Duodenal mucosa (tissue), 2 donors: ENCODE measurements at regions not wholly inside any gene's neighbourhood (a gene's known extent, or its start where the extent isn't known, plus 50 kb on each side); places are given as distances from the start of the nearest gene placed in this dataset.

Source experiments
- H3K27ac ChIP-seq: one replicate; pipeline ENCODE4 v1.7.0; 2013; ENCODE audit warnings: low read depth, low read length
- H3K27me3 ChIP-seq, 2 donors: one replicate each; pipeline ENCODE4 v1.7.0; 2013; ENCODE audit warnings: low read length in 2 of 2, control low read depth in 1 of 2; ENCODE audit not compliant: insufficient read depth in 2 of 2, control insufficient read depth in 1 of 2
- H3K36me3 ChIP-seq, 2 donors: one replicate each; pipeline ENCODE4 v1.7.0; 2013; ENCODE audit warnings: low read length in 2 of 2, control low read depth in 1 of 2; ENCODE audit not compliant: insufficient read depth in 2 of 2, control insufficient read depth in 1 of 2
- H3K4me1 ChIP-seq, 2 donors: one replicate each; pipeline ENCODE4 v1.7.0; 2013; ENCODE audit warnings: low read length in 2 of 2, control low read depth in 1 of 2; ENCODE audit not compliant: insufficient read depth in 2 of 2, control insufficient read depth in 1 of 2
- H3K4me3 ChIP-seq, 2 donors: one replicate each; pipeline ENCODE4 v1.7.0; 2013; ENCODE audit warnings: low read length in 2 of 2, low read depth in 1 of 2
- H3K9ac ChIP-seq, 2 donors: one replicate each; pipeline ENCODE4 v1.7.0; 2013; ENCODE audit warnings: low read length in 2 of 2, low read depth in 1 of 2
- H3K9me3 ChIP-seq, 2 donors: one replicate each; pipeline ENCODE4 v1.7.0; 2013; ENCODE audit warnings: low read length in 2 of 2, control low read depth in 1 of 2; ENCODE audit not compliant: control insufficient read depth in 1 of 2

GRCh38 chr2:11987151-11987550, 240.7 kb downstream of the LPIN1 start:
- Histone ChIP-seq H3K36me3 (no peaks in the 10 kb centered on the region), H3K9me3 (no peaks in the 10 kb centered on the region), H3K4me1 (no peaks in the 10 kb centered on the region), H3K27ac (no peak overlapping the region), H3K27me3 (no peaks in the 10 kb centered on the region), H3K4me3 (no peak overlapping the region), H3K9ac (no peak overlapping the region)

- H3K9me3 ChIP-seq, result no peaks in the 10 kb centered on the region
Measured at GRCh38 chr2:11988691-11989353, 242.4 kb downstream of the LPIN1 start.

GRCh38 chr2:11989354-11989703, 242.9 kb downstream of the LPIN1 start:
- H3K36me3 ChIP-seq, result no peaks in the 10 kb centered on the region
- H3K4me3 ChIP-seq, result no peak overlapping the region
- no peaks in the 10 kb centered on the region for H3K27me3 ChIP-seq
- no peak overlapping the region for H3K9ac ChIP-seq
- no peaks in the 10 kb centered on the region for H3K9me3 ChIP-seq
- no peak overlapping the region for H3K27ac ChIP-seq
- no peaks in the 10 kb centered on the region for H3K4me1 ChIP-seq

More at GRCh38 chr2:11988691-11989353, 242.4 kb downstream of the LPIN1 start:
- no peaks in the 10 kb centered on the region for H3K4me1 ChIP-seq
- H3K27me3 ChIP-seq, result no peaks in the 10 kb centered on the region
- H3K36me3 ChIP-seq, result no peaks in the 10 kb centered on the region
- no peak overlapping the region for H3K9ac ChIP-seq
- no peak overlapping the region for H3K27ac ChIP-seq
- H3K4me3 ChIP-seq, result no peak overlapping the region

GRCh38 chr2:11990576-11990975, 244.1 kb downstream of the LPIN1 start:
- Histone ChIP-seq H3K4me1 (no peaks in the 10 kb centered on the region), H3K27me3 (no peaks in the 10 kb centered on the region), H3K27ac (no peak overlapping the region), H3K9me3 (no peaks in the 10 kb centered on the region), H3K36me3 (no peaks in the 10 kb centered on the region), H3K9ac (no peak overlapping the region), H3K4me3 (no peak overlapping the region)

GRCh38 chr2:11993749-11994148, 247.3 kb downstream of the LPIN1 start:
- no peak overlapping the region for H3K9ac ChIP-seq
- H3K27ac ChIP-seq, result no peak overlapping the region
- H3K4me3 ChIP-seq, result no peak overlapping the region
- H3K36me3 ChIP-seq, result no peaks in the 10 kb centered on the region
- no peaks in the 10 kb centered on the region for H3K4me1 ChIP-seq
- H3K27me3 ChIP-seq, result no peaks in the 10 kb centered on the region
- no peaks in the 10 kb centered on the region for H3K9me3 ChIP-seq

GRCh38 chr2:11995456-11995855, 249.0 kb downstream of the LPIN1 start:
- no peaks in the 10 kb centered on the region for H3K9me3 ChIP-seq
- H3K4me3 ChIP-seq, result no peak overlapping the region
- no peaks in the 10 kb centered on the region for H3K27me3 ChIP-seq
- no peak overlapping the region for H3K27ac ChIP-seq
- H3K36me3 ChIP-seq, result no peaks in the 10 kb centered on the region
- no peaks in the 10 kb centered on the region for H3K4me1 ChIP-seq
- no peak overlapping the region for H3K9ac ChIP-seq

- no peaks in the 10 kb centered on the region for H3K36me3 ChIP-seq
- H3K9me3 ChIP-seq, result no peaks in the 10 kb centered on the region
- no peak overlapping the region for H3K4me3 ChIP-seq
- H3K4me1 ChIP-seq, result no peaks in the 10 kb centered on the region
- no peaks in the 10 kb centered on the region for H3K27me3 ChIP-seq
- H3K9ac ChIP-seq, result no peak overlapping the region
- H3K27ac ChIP-seq, result no peak overlapping the region
Measured at GRCh38 chr2:11996618-11997017, 250.2 kb downstream of the LPIN1 start.

GRCh38 chr2:11997142-11997541, 250.7 kb downstream of the LPIN1 start:
- H3K9me3 ChIP-seq, result no peaks in the 10 kb centered on the region
- no peak overlapping the region for H3K9ac ChIP-seq
- no peaks in the 10 kb centered on the region for H3K4me1 ChIP-seq
- no peaks in the 10 kb centered on the region for H3K27me3 ChIP-seq
- H3K36me3 ChIP-seq, result no peaks in the 10 kb centered on the region
- no peak overlapping the region for H3K27ac ChIP-seq
- no peak overlapping the region for H3K4me3 ChIP-seq

- H3K36me3 ChIP-seq, result no peaks in the 10 kb centered on the region
- H3K4me3 ChIP-seq, result no peak overlapping the region
- no peak overlapping the region for H3K27ac ChIP-seq
- H3K9ac ChIP-seq, result no peak overlapping the region
- H3K9me3 ChIP-seq, result no peaks in the 10 kb centered on the region
- H3K4me1 ChIP-seq, result no peaks in the 10 kb centered on the region
- no peaks in the 10 kb centered on the region for H3K27me3 ChIP-seq
Measured at GRCh38 chr2:11998218-11998617, 251.8 kb downstream of the LPIN1 start.

- H3K27me3 ChIP-seq, result no peaks in the 10 kb centered on the region
- no peaks in the 10 kb centered on the region for H3K4me1 ChIP-seq
- no peak overlapping the region for H3K4me3 ChIP-seq
- H3K9me3 ChIP-seq, result no peaks in the 10 kb centered on the region
- H3K36me3 ChIP-seq, result no peaks in the 10 kb centered on the region
- no peak overlapping the region for H3K9ac ChIP-seq
- H3K27ac ChIP-seq, result no peak overlapping the region
Measured at GRCh38 chr2:11998626-11999378, 252.4 kb downstream of the LPIN1 start.
